NB4 (cell line): ENCODE measurements at regions not wholly inside any gene's neighbourhood (a gene's known extent, or its start where the extent isn't known, plus 50 kb on each side); places are given as distances from the start of the nearest gene placed in this dataset.

Source experiments
- CTCF ChIP-seq: IDR thresholded peaks from one replicate; pipeline ENCODE4 v1.5.1; 2012; ENCODE audit warnings: low read depth, low read length
- MAX ChIP-seq: IDR thresholded peaks from 2 replicates; pipeline ENCODE4 v1.6.1; 2011; ENCODE audit warnings: low read depth, low read length
- MYC ChIP-seq: IDR thresholded peaks from 2 replicates; pipeline ENCODE4 v1.6.1; 2011; ENCODE audit warnings: low read depth, low read length
- POLR2A ChIP-seq: IDR thresholded peaks from 2 replicates; pipeline ENCODE4 v1.6.1; 2011; ENCODE audit warnings: mild to moderate bottlenecking; ENCODE audit not compliant: insufficient read length; ENCODE audit errors: extremely low read depth

GRCh38 chr3:124636863-124637296 lies 93.4 kb upstream of the UMPS start:
- TF ChIP-seq CTCF (no peak), POLR2A (no peak), MAX (no peak), MYC (no peak)
